ENCODE measurements at regions not wholly inside any gene's neighbourhood (a gene's known extent, or its start where the extent isn't known, plus 50 kb on each side); places are given as distances from the start of the nearest gene placed in this dataset.

GRCh38 chr6:16058201-16058928 is 70.5 kb upstream of the MYLIP start:
- no peak overlapping the region for H3K4me3 ChIP-seq
- TF ChIP-seq POLR2AphosphoS5 (IDR thresholded peaks at IDR 0.05) (no peak), POLR2A (IDR thresholded peaks at IDR 0.05) (no peak), CTCF (IDR thresholded peaks at IDR 0.05) (no peak)
- no peaks in the 10 kb centered on the region for H3K4me1 ChIP-seq
- H3K27me3 ChIP-seq: no peaks in the 10 kb centered on the region
- intact Hi-C loops (cut with DNase I; ENCODE audit: low total_unique reads): no loop called here
- no peak overlapping the region for H3K27ac ChIP-seq
- no peaks in the 10 kb centered on the region for H3K36me3 ChIP-seq
- H3K9me3 ChIP-seq: no peaks in the 10 kb centered on the region
- no peak for DNase-seq (ENCODE audit: low spot score in 2 of 2)

- H3K4me3 ChIP-seq: no peak overlapping the region
- intact Hi-C loops (cut with DNase I; ENCODE audit: low total_unique reads): no loop called here
- no peak overlapping the region for H3K27ac ChIP-seq
- TF ChIP-seq POLR2AphosphoS5 (IDR thresholded peaks at IDR 0.05): no peak
- no peak for TF ChIP-seq POLR2A (IDR thresholded peaks at IDR 0.05)
- no peaks in the 10 kb centered on the region for H3K4me1 ChIP-seq
- no peak for DNase-seq (ENCODE audit: low spot score in 2 of 2)
- H3K27me3 ChIP-seq: no peaks in the 10 kb centered on the region
- no peaks in the 10 kb centered on the region for H3K36me3 ChIP-seq
- no peaks in the 10 kb centered on the region for H3K9me3 ChIP-seq
These were observed 71.4 kb upstream of the MYLIP start for GRCh38 chr6:16057446-16057845.

- Histone ChIP-seq H3K36me3 (no peaks in the 10 kb centered on the region), H3K27me3 (no peaks in the 10 kb centered on the region), H3K4me1 (no peaks in the 10 kb centered on the region), H3K27ac (no peak overlapping the region), H3K4me3 (no peak overlapping the region), H3K9me3 (no peaks in the 10 kb centered on the region)
- intact Hi-C loops (cut with DNase I; ENCODE audit: low total_unique reads): no loop called here
- no peak for TF ChIP-seq POLR2A (IDR thresholded peaks at IDR 0.05)
- no peak for TF ChIP-seq CTCF (IDR thresholded peaks at IDR 0.05)
- no peak for TF ChIP-seq POLR2AphosphoS5 (IDR thresholded peaks at IDR 0.05)
- no peak for DNase-seq (ENCODE audit: low spot score in 2 of 2)
These were observed 72.5 kb upstream of the MYLIP start for GRCh38 chr6:16056263-16056870.

GRCh38 chr6:16055852-16056251 is 73.0 kb upstream of the MYLIP start:
- TF ChIP-seq POLR2AphosphoS5 (IDR thresholded peaks at IDR 0.05) (no peak), CTCF (IDR thresholded peaks at IDR 0.05) (no peak), POLR2A (IDR thresholded peaks at IDR 0.05) (no peak)
- no peaks in the 10 kb centered on the region for H3K27me3 ChIP-seq
- H3K36me3 ChIP-seq: no peaks in the 10 kb centered on the region
- H3K4me1 ChIP-seq: no peaks in the 10 kb centered on the region
- no peak for DNase-seq (ENCODE audit: low spot score in 2 of 2)
- intact Hi-C loops (cut with DNase I; ENCODE audit: low total_unique reads): no loop called here
- H3K27ac ChIP-seq: no peak overlapping the region
- no peak overlapping the region for H3K4me3 ChIP-seq
- no peaks in the 10 kb centered on the region for H3K9me3 ChIP-seq

GRCh38 chr6:16049168-16049567 is 79.7 kb upstream of the MYLIP start:
- DNase-seq (ENCODE audit: low spot score in 2 of 2): no peak
- H3K27ac ChIP-seq: no peak overlapping the region
- TF ChIP-seq POLR2A (IDR thresholded peaks at IDR 0.05) (no peak), CTCF (IDR thresholded peaks at IDR 0.05) (no peak), POLR2AphosphoS5 (IDR thresholded peaks at IDR 0.05) (no peak)
- H3K4me3 ChIP-seq: no peak overlapping the region
- no peaks in the 10 kb centered on the region for H3K36me3 ChIP-seq
- H3K4me1 ChIP-seq: no peaks in the 10 kb centered on the region
- H3K27me3 ChIP-seq: no peaks in the 10 kb centered on the region
- H3K9me3 ChIP-seq: no peaks in the 10 kb centered on the region
- intact Hi-C loops (cut with DNase I; ENCODE audit: low total_unique reads): no loop called here

All from breast epithelium (tissue), 4 donors.